HG02885 (cell line): ENCODE measurements at regions not wholly inside any gene's neighbourhood (a gene's known extent, or its start where the extent isn't known, plus 50 kb on each side); places are given as distances from the start of the nearest gene placed in this dataset.

Experiments
- ATAC-seq: cut with Tn5 transposase; IDR thresholded peaks from one replicate; pipeline ENCODE4 v1.9.1; 2021; ENCODE audit warnings: mild to moderate bottlenecking; ENCODE audit not compliant: unreplicated experiment, poor library complexity

GRCh38 chr4:66885501-66886165 lies 659.7 kb downstream of the CENPC start:
- ATAC-seq: no peak

- no peak for ATAC-seq
These were observed 668.4 kb downstream of the CENPC start for GRCh38 chr4:66876946-66877345.

GRCh38 chr4:66872661-66873060 lies 672.6 kb downstream of the CENPC start:
- ATAC-seq: no peak

- ATAC-seq: no peak
These were observed 681.8 kb downstream of the CENPC start for GRCh38 chr4:66863481-66863880.

GRCh38 chr4:66855956-66856355 lies 689.3 kb downstream of the CENPC start:
- no peak for ATAC-seq

GRCh38 chr4:66853845-66854244 lies 691.5 kb downstream of the CENPC start:
- no peak for ATAC-seq

GRCh38 chr4:66852843-66853242 lies 692.5 kb downstream of the CENPC start:
- ATAC-seq: no peak

GRCh38 chr4:66849596-66849995 lies 695.7 kb downstream of the CENPC start:
- no peak for ATAC-seq

GRCh38 chr4:66842724-66843088 lies 702.6 kb downstream of the CENPC start:
- ATAC-seq: no peak

- ATAC-seq: no peak
These were observed 703.1 kb downstream of the CENPC start for GRCh38 chr4:66842026-66842723.

GRCh38 chr4:66840178-66840577 lies 705.1 kb downstream of the CENPC start:
- no peak for ATAC-seq

- ATAC-seq: no peak
These were observed 707.9 kb downstream of the CENPC start for GRCh38 chr4:66837279-66837922.

- ATAC-seq: no peak
These were observed 716.0 kb downstream of the CENPC start for GRCh38 chr4:66829310-66829709.

GRCh38 chr4:66820681-66821080 lies 724.6 kb downstream of the CENPC start:
- no peak for ATAC-seq

GRCh38 chr4:66814277-66814676 lies 731.0 kb downstream of the CENPC start:
- ATAC-seq: no peak

- no peak for ATAC-seq
These were observed 739.7 kb downstream of the CENPC start for GRCh38 chr4:66805582-66805981.

GRCh38 chr4:66804979-66805378 lies 740.3 kb downstream of the CENPC start:
- ATAC-seq: no peak

GRCh38 chr4:66797608-66798007 lies 747.7 kb downstream of the CENPC start:
- ATAC-seq: no peak

- ATAC-seq: no peak
These were observed 749.6 kb downstream of the CENPC start for GRCh38 chr4:66795724-66796123.

GRCh38 chr4:66794390-66795034 lies 750.8 kb downstream of the CENPC start:
- ATAC-seq: no peak

GRCh38 chr4:66791686-66792085 lies 753.6 kb downstream of the CENPC start:
- ATAC-seq: no peak
